DMS114 treated with DMSO at 0.1 percent for 48 hours (cell line): ENCODE measurements at regions not wholly inside any gene's neighbourhood (a gene's known extent, or its start where the extent isn't known, plus 50 kb on each side); places are given as distances from the start of the nearest gene placed in this dataset.

Source experiments
- DNase-seq: peaks from one replicate; lab custom pipeline; 2025; ENCODE audit not compliant: unreplicated experiment; lab: John Stamatoyannopoulos, UW

DNA sequence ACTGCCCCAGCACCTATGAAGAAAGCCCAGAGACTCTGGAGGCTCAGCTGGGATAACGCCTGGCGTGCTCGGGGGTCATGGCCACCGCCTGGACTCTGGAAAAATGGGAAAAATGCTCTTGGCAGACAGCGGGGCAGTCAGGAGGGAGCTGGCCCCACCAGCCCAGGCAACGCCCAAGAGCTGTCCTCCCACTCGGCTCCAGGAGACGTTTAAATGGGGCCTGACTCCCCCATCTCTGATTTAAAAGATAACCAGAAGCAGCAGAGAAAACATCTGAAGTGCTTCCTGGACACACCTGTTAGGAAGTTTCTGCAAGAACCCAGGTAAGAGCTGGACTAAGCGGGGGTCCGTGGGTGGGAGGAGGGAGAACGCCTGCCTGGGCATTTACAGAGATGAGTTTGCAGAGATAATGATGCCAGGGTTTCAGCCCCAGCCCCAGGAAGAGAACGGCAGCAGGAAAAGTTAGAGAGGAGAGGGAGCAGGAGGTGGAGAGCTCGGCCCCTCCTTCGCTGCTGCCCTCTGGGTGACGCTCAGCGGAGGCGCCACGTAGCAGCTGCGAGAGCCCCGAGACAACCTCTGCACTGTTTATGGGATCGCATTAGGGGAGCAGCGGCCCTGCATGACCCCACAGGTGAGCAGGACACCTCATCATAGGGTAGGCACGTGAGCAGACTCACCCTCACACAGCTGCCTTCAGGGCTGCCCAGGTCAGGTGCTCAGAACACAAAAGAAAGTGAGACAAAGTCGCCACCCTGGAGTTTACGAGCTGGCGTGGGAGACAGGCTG lies 83.5 kb upstream of the INSIG1 start:
- DNase-seq, result no peak

DNA sequence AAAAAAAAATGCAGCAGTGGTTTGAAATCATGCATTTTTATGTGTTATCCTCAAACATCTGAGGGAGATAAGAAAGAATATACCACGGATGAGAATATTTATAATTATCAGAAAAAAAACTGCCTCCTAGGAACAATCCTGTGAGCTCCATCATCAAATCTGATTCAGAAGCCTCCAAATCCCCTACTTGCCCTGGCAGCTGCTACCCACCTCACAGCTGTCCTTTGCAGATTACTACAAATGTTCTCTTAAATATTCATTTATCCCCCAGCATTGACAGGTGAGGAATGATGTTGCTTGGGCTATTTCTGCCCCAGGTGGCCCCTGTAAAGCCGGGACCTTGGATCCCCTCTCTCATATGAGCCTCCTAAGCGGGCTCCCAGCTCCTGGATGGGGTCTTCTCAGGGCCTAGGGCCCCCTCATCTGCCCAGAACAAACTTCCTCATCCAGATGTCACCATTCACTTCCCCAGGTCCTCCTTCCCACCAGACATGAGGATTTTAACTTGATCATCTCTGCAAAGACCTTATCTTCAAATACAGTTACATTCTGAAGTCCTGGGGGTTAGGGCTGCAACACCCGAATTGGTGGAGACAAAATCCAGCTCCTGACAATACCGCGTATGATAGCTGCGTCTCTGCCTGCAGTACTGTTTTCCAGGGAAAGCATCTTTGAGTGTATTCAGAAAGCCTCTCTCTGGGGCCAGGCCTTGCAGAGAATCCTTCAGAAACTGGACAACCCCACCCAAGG lies 81.9 kb upstream of the INSIG1 start:
- no peak for DNase-seq

DNA sequence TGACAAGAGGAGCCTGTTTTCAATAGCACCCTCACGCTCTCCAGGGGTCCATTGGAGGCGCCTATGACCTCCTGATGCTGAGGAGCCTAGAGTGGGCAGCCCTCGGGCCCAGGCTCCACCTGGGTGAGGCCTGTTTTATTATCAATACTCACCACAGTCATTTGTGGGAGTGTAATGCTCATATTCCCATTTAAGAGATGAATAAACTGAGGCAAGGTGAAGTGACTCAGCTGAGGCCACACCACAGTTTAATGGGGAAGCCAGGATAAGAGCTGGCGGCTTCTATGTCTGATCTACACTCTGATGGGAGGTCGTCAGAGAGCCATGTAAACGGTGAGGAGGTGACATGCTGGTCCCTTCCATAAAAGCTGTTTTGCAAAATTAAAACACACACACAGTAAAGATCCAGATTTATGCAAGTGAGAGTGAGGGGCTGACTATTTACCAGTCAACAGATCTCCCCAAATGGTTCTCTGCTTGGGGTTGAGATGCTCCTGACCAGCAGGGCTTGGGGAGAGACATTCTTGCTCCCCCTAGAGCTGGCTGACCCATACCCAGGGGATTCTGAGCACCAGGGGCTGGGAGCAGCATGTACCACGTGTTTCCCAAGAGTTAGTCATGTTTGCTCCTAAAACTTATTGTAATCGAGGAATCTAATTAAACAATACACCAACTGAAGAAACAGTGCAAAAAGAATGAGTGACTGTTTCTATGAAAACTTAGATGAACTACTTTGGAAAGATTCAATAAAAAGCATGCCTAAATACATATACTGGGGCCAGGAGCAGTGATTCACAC lies 81.0 kb upstream of the INSIG1 start:
- DNase-seq, result no peak

DNA sequence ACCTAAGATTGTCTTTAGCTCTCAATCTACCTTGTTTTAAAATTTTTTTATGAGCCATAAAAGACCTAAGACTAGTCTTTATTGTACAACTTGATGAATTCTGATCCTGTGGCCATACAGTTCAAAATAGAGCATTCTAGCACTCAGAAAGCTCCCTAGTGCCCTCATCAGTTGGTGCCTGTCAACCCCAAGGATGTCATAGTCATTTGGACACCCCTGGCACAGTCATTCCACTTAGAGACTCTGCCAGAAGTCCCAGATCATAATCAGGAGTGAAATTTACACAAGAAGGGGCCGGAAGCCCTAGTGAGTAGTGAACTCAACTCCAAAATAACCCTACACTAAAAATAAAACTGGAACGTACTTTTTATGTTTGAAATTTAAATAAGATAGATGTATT lies 80.0 kb upstream of the INSIG1 start:
- no peak for DNase-seq

DNA sequence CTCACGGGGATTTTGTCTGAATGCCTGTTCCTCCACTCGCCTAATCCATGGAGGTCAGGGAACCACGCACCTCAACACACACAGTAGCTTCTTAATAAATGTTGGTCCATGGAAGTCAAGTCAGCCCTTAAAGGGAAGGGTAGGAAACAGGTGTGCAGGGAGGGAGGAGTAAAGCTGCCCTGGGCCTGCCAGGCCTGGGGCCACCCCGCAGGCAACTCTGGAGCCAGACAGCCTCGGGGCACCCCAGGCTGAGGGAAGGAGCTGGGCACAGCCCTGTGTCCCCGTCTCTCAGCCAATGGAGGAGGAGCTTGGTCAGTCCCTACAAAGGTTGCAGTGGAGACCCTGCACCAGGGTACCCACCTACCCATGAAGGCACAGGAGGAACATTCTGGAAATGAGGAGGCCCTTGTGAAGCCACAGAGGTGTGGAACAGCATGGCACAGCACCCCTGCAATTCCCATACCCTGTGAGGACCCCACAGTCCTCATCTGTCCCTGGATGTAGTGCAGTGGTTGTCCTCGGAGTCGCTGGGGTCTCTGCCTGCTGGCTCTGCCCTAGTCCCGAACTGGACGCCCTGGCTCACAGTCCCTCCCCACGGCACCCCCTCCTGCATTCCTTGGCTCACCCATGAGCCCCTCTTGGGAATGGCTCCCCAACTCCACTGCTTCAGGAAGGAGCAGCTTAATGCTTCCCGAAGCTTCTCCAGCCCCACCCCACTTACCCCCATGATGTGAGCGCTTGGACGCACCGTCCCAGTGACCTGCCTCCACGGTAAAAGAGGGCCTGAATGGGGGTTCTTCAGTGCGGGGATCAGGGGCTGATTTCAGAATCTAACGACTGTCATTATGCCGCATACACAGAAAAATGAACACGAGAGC lies 79.2 kb upstream of the INSIG1 start:
- no peak for DNase-seq

DNA sequence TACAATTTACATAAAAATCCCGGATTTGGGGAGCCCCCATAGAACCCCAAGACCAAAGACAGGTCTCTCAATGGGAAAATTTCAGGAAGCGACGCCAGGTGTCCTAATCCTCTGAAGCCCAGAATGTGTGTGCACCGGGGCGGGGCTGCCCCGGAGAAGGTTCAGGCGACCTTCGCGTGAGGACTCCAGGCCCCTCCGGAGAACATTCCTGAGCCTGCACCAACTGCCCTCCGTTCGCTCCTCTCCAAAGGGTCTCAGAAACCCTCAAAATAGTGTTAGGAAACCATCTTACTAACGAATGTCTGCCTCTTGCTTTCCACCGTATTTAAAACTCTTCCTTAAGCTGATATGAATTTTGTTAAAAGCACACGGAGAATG lies 78.5 kb upstream of the INSIG1 start:
- DNase-seq, result no peak

DNA sequence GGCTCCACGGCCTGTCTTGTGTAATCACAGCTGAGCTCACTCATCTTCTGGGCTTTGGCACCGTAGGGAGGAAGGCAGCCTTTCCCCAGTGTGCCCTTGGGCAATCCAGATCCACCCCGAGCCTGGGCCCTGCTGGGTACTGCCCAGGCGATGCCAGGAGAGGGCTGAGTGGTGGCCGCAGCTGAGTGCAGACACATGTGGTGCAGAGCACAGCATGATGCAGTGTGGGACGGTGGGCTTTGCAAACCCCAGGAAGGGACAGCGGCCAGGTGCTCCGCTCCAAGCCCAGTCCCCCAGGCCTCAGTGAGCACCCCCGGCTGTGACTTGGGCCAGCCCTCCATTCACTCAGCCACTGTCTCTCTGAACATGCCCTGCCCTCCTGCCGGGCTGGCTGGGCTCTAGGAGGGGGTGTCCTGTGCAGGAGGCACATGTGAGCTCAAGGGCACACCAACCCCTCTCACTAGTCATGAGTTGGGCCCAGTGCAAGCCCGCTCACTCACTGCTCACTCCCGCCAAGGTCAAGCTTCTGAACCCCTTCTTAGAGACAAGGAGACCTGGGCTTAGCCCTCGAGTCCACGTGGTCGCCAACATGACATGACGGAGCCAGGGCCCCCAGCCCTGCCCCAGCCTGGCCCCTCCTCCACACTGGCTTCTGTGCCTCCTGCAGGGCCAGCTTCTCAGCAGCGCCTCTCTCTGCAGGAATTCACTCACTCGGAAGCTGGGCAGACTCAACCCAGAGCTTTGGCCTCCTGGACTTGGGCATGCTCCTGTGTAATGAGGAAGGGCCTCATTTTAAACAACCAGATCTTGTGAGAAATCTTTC lies 77.5 kb upstream of the INSIG1 start:
- no peak for DNase-seq

DNA sequence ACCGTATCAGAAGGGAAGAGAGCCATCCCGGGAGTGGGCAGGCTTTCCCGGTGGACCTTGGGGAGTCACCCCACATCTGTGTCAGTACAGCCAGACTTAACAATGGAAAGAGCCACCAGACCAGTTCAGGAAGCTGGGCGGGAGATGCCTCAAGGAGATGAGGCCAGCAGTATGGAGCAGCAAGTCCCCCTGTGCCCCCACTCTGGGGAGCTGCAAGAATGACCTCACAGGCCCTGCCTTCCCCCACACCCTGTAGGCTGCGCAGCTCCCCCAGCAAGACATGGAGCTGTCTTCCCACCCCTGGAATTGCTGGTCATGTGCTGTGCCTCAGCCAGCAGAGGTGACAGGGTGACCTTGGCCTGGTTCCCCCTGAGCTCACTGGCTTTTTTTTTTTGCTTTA lies 76.8 kb upstream of the INSIG1 start:
- DNase-seq, result no peak

DNA sequence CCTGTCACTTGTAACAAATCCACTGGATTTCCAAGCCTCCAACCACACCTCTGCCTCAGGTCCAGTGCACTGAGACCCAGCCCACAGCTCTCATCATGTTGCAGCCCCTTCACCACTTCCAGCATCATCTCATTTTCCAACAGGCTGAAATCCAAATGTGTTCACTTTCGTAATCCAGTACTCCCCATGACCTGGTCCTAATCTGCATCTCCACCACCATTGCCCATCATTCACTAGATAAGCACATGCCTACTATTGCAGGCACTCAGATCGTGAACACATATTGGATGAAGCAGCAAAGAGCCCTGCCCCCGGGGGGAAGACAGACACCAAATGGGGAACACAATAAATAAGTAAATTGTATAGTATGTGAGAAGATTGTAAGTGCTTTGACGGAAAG lies 76.1 kb upstream of the INSIG1 start:
- no peak for DNase-seq

DNA sequence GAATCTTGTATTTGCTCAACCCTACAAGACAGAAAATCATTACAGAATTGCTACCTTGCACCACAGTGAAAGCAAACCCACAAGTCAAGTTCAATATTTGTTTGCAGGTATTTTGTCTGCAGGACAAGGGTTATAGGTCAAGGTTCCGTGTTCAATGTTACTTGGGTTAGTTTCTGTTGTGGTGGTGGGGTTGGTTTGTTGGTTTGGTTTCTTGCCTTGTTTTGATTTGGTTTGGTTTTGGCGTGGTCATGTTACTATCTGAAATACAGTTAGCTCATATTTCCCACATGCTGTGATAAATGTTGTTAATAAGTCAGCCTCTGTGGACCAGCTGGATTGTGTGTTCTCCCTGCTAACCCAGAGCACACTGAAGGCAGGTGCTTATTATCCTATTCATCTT lies 75.6 kb upstream of the INSIG1 start:
- DNase-seq, result no peak

DNA sequence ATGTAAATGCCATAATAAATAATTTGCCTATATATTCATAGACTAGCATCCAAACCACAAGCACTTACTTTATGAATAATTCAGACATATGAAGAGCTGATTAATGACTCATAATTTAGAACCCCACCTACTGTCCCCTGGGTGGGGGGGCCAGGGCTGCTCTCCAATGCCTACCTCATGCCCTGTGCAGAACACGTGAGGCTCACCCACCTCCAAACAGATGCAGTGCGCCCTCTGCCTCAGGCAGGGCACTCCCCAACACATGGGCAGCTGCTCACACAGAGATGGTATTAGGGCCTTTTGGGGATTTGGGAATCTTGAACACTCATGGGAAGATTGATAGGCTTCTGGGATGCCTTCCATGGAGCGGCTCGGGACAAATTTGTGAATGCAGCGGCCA lies 75.1 kb upstream of the INSIG1 start:
- DNase-seq, result no peak

DNA sequence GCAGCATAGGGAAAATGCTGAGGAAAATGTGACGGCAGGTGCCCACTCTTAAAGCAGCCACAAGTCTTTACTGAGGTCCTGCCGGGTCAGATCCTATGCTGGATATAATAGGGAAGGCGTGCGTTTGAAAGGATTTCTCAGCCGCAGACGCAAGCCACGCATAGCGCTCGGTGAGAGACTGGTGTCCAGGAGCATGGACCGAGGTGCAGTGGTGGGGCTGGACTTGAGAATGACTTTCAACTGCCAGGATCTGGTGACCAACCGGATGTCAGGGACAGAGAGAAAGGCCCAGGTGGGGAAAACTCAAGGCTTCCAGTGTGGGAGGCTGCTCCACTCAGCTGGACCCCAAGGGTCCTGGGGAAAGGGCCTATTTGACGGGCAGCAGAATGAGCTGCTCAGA lies 74.7 kb upstream of the INSIG1 start:
- no peak for DNase-seq

DNA sequence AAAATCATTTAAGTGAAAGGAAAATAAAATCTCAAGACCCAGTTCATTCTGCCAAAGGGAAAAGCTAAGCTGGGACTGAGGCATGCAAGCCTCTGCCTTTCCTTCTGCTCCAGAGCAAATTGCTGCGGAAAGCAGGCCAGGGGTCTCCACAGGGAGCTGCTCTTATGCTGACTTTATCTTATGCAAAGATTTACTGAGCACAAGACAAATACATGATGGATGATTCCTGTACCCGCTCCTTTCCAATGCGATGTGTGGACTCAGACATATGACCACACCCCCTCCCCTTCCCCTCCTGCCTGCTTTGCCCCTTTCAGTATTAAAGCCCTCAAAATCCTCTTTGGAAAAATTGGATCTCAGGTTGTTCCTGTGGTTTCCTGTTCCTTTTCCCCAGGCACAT lies 74.2 kb upstream of the INSIG1 start:
- no peak for DNase-seq

DNA sequence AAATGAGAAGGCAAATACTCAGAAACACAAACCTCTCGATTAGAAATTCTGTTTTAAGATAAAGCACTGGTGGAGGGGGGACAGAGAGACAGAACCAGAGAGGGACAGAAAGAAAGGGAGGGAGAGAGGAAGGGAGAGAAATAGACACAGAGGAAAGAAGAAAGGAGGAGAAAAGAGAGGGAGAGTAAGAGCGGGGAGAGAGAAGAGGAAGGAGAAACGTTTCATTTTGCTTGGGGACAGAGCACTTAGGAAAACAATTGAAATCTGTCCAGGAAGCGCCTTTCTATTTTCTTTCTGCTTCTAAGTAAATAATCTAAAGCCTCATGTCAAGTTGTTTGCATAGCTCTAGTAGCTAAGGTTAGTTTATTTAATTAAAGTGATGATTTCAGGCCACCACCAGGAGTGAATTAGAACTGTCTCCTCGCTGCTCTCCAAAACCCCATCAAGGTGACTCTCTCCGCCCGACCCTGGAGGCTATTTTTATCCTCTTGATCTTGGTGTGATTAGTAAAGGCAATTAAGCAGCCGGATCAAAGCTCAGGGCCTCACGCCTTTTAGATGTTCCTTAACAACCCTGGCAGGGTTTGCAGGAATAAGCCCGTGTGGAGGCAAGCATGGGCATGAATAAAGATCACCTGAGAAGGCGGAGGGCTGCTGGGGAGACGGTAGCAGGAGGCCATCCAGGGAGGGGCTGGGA lies 73.4 kb upstream of the INSIG1 start:
- no peak for DNase-seq

DNA sequence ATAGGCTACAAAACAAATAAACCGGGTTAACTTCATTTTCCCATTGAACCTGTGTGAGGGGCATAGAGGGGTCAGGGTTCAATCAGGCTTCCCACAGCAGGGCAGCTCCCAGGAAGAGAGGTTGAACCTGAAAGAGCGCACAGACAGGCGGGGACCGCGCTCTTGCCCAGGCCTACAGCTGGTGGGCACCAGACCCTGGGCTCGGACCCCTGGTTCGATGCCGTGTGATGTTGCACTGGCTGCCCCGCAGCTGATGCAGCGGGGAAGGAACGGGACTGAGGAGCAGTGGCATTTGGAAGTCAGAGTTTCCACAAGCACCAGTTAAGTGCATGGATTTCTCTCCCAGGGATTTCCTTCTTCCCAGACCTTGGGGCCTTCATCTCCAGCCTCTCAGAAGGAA lies 72.6 kb upstream of the INSIG1 start:
- DNase-seq, result no peak

DNA sequence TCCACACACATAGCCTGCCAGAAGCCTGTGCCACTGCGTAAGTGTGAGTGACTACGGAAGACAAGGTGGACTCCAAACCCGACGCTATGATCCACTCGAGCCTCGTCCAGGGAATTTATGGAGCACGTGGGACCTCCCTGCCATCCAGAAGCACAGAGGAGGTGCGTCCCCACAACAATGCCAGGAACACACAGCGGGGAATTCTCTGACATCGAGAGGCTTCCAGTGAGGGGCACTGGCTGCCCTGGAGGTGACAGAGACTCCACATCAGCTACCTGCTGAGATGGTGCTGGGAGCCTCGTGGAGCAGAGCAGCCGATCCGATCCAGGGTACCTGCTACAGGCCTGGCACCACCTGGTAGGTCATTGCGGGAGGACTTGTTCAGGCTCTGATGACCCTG lies 72.2 kb upstream of the INSIG1 start:
- no peak for DNase-seq

DNA sequence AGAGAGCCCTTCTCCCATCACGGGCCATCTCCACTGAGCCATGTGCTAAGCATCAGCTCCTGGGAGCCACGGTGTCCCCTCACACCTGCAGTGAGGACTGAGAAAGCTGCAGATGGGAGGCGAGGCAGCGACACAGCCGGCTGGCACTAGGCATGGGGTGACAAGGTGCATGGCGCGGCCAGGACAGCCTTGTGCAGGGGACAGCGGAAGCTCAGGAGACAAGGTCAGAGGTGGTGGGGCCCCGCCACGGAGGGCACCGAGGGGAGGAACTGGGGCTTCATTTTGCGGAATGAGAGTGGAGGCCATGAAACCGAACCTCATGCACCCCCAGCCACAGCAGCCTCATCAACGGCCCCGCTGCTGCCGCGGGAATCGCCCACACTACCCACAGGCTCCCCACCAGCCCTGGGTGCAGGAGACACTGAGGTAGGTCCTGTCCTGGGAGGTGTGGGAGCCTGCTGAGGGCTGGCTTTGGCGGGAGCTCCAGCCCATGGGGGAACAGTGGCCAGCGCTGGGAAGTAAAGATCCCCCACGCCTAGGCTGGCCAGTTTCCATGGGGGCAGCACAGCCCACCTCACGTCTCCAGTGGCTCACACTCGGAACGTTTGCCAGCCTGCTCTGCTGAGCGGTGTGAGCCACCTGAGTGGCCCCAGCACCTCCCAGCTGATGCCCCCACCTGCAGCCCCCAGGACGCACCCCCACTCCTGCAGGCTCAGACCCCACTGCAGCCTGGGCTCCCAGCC lies 71.2 kb upstream of the INSIG1 start:
- DNase-seq, result no peak

DNA sequence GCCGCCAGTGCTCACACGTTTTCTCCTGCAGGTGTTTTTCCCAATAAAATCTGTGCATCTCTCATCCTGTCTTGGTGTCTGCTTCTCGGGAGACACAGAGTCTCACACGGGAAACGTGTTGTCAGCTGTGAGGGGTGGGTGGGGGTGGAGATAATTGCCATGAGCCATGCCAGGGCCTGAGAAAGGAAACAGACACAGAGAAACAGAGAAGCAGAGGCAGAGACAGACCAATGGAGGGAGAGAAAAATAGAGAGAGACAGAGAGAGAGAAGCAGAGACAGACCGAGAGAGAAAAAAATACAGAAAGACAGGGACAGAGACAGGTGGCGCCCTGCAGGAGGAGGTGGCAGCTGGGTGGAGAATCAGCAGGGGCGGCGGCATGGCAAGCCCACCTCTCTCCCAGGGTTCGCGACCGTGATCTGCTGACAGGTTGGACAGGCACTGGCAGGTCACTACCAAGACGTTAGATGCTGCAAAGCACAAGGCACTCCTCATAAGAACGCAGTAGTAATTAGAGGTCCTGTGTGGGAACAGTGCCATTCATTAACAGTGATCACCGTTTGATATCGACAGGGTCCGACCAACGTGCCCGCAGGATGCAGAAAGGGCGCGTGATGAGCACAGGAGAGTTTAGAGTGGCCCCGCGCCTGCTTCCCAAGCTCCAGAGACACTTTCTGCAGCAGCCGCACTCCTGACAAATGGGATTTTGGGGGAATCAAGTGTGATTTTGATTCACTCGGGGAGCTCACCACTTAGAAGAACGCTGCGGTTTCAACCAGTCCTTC lies 70.5 kb upstream of the INSIG1 start:
- no peak for DNase-seq
